Head of caudate nucleus (tissue), 42 donors: ENCODE measurements at regions not wholly inside any gene's neighbourhood (a gene's known extent, or its start where the extent isn't known, plus 50 kb on each side); places are given as distances from the start of the nearest gene placed in this dataset.

Experiments used
- DNase-seq, 42 donors: peaks; one replicate each; pipeline versions ENCODE4 v3.0.0 to v3.0.0-alpha.2; 2020 to 2021; ENCODE audit warnings: mixed read lengths in 7 of 42
- intact Hi-C: fragments of 100-400 bp; cut with DNase I; formaldehyde crosslinking; loops from one replicate; pipeline ENCODE4 v1.15.0; 2022

DNA sequence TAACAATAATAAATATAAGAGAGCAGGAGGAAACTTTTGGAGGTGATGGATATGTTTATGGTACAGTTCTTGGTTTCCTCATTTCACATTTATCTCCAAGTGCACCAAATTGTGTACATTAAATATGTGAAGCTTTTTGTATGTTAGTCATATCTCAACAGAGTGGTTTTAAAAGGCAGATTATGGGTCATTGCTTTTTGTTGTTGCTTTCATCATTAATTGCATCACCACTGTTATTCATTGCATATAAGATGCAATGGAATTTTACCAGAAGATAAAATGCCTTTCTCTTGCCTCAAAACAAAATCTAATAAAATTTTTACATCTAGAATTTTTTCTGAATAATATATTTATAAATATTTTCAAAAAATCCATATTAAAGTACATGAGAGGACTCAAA lies 1198.9 kb upstream of the GBE1 start:
- intact Hi-C loops, result no loop called here
- no peak for DNase-seq

DNA sequence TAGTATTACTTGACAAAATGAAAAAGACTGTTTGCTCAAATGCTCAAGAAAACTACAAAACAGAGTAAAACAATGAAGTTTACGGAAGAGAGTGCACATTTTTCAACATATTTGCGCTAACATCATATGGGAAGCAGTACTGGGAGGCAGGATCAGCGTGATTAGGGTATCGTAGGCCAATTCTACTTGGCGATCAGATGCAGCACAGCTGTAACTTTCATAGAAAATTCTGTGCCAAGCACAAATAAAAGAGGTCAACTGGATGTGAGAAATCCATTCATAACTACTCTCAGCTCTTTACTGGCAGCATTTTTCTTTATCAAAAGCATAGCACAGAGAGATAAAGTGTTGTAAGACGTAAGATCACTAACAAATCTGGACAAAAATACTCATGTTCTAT lies 1196.3 kb upstream of the GBE1 start:
- DNase-seq, result no peak

DNA sequence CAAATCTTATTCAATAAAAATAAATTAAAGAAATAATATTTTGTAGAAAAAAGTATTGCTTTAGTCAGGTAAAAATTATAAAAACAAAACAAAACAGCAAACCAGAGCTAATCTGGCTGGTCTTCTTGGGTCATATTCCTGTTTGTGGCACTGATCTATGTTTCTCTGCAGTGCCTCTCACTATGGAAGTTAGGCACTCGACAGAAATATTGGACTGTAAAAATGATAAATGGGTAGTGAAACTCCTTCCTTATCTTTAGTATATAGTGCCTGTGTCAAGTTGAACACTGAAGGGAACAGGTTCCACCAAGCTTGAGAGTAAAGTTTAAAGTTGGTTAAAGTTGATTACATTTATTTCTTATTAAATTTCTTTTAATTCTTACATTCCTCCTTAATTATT lies 1195.6 kb upstream of the GBE1 start:
- DNase-seq, result no peak
- intact Hi-C loops, result no loop called here

More for the DNA sequence above, 1196.3 kb upstream of the GBE1 start:
- intact Hi-C loops, result no loop called here

DNA sequence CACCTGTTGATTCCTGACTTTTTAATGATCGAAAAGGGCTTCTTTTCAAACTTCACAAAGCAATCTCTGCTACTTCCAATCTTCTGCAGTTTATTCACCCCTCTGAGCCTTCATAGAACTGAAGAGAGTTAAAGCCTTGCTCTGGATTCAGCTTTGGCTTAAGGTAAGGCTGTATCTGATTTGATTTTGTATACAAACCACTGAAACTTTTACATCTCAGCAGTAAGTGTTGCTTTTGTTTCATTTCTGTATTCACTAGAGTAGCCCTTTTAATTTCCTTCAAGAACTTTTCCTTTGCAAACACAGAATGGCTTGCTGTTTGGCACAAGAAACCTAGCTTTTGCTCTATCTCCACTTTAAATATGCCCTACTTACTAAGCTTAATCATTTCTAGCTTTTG lies 1193.0 kb upstream of the GBE1 start:
- no peak for DNase-seq
- intact Hi-C loops, result no loop called here

DNA sequence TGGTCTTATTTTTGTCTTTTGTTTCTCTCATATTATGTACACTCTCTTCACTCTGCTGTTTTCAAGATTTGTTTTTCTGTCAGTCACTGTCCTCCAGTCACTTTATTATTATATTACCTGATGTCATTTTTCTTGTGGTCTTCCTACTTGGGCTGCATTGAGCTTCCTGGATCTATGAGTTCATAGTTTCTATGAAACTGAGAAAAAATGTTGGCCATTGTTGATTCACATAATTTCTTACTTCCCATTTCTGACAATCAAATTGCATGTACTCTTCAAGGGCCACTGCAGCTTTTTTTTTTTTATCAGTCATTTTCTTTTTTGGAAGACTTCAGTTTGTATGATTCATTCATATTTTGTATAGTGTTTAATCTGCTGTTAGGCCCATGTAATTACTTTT lies 1180.6 kb upstream of the GBE1 start:
- no peak for DNase-seq
- intact Hi-C loops, result no loop called here

DNA sequence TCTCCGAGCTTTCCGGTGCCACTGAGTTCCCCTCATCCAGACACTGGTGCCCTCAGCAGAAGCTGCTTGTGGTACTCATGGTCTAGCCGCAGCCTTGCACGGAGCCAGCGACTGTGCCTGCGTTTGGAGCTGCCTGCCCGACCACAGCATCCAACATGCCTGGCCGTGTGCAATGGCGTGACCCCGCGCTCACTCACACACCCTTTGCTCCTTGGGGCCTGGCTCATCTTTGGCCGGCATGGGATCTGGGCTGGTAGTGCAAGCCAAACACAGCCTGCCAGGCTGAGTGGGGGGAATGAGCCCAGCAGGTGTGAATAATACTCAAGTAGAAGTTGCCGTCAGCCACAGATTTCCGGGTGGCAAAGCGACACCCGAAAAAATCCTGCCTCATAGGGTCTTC lies 1178.7 kb upstream of the GBE1 start:
- intact Hi-C loops, result no loop called here
- peak in 2 of 42 donors; percentile 4 to 28 for DNase-seq

DNA sequence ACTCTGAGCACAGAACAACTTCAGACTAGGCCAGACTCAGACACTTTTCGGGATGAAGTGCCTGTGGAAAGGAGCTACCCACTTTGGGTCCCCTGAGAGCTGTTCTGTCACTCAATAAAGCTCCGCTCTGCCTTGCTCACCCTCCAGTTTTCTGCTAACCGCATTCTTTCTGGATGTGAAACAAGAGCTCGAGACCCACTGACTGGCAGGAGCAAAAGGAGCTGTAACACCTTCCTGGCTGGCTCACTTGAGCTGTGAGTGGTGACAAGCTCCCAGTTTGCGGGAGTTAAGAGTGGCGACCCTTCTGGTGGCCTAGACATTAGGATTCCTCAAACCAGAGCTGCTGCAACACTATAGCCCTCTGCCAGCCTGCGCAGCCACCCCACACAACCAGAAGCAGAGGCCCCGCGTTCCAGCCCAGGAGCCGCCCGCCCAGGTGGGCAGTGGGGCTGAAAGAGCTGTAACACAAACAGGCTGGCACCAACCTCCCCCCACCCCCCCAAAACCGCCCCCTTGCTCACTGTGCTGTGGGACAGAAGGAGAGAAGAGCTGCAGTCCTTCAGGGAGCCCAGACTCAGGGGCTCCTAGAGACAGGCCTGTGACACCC lies 1178.1 kb upstream of the GBE1 start:
- intact Hi-C loops, result no loop called here
- DNase-seq, result peak in 1 of 42 donors; percentile 22

DNA sequence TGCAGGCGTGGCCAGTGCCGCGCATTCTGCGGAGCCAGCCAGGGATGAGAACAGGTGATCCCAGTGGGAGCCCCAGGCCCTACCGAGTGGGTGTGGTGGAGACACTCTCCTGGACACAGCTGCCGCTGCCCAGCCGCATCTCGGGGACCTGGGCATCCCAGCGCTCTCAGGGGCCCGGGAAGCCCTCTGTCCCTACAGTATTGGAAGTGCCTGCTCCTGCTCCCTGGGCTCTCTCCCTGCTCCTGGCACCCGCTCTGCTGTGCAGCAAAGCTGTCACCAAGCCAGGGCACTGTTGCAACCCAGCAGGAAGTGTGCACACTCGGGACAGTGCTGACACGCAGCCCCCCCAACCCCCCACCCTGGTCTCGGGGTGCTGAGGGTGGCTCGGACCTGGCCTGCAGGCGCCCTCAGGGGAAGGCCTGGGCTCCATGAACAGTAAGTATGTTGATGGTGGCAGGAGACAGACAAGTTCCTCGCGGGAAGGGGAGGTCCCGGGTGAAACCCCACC lies 1177.4 kb upstream of the GBE1 start:
- peak in 3 of 42 donors; percentile 5 to 26 (median 23) for DNase-seq
- intact Hi-C loops, result no loop called here

DNA sequence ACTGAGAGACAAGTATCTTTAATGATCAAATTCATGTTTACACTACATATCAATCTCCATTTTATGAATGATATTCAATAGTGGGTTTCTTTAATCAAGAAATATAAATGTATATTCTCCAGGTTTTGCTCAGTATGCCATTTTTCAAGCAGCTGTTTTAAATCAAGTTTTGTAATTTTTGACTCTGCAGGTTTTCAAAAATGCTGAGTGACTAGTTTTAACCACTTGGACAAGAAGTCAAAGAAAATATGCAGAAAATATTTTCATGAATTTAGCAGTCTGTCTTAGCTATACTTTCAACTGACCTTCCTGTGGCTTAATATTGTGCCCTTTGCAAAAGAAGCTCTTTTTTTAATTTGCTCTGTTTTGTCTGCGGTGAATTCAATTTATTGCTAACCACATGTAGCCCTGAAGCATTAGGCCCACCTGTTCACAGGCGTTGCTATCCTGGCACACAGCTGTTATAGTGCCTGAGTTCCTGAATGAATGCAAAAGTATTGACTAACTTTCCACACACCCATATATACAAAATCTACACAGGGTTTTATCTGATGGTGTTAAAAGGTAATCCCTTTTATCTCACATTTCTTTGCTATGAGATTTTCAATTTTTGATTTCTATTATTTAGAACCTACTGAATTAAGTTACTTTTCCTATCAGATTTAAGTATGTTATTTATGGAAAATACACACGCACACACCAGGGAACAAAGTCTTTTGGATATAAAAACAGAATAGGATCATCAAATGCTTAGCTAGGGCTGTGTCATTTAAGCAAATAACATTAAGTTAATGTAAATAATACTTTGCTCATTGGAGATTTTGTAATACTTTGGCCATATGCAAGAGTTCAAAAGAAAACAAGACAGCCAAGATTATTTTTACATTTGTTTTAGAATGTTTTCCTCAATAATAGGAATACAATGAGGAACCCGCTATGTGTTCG lies 1166.1 kb upstream of the GBE1 start:
- intact Hi-C loops, result no loop called here
- no peak for DNase-seq

DNA sequence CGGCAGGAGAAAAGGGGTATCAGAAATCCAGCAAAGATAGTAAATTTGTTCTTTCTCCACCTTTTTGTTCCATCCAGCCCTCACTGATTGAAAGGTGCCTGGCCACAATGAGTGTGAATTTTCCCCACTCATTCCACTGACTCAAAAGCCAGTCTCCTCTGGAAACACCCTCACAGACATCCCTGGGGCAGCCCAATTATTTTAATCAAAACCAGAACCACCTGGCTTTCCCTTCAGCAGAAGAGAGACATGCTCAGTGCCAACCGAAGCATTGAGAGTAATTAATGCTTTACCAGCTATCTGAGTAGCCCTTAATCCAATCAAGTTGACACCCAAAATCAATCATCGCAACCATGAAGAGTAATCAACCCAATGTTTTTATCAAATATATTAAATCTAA lies 1129.6 kb upstream of the GBE1 start:
- no peak for DNase-seq
- intact Hi-C loops, result no loop called here

DNA sequence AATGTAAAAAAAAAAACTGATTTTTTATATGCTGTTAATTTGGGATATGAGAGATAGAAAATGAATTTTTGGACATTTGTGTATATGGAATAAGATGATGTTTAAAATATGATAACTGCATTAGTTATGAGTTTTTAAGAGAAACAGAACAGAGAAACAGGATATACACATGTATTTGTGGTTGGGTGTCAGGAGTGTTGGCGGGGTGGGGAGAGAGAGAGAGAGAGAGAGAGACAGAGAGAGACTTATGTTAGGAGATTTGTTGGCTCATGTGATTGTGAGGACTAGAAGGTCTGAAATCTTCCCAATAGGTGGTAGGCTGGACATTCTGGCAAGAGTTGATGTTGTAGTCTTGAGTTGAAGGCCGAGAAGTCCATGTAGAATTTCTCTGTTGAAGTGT lies 1121.6 kb upstream of the GBE1 start:
- no peak for DNase-seq
- intact Hi-C loops, result no loop called here

DNA sequence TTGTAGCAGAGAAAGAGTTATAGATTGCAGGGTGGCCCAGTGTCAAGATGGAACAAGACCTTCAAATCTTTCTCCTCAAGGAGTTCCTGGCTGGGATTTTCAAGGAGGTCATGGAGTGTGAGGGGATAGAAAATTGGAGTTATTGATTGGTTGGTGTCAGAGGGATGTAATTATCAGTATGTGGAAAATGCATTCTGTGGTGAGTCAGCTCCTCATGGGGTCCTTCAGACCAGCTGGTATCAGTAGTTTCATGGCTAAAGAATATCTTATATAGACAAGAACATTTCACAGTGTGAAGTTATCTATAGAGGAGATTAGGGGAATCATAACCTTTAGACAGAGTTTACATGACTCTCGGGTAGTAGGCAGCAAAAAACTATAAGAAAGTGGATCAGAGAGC lies 1114.0 kb upstream of the GBE1 start:
- intact Hi-C loops, result no loop called here
- no peak for DNase-seq

DNA sequence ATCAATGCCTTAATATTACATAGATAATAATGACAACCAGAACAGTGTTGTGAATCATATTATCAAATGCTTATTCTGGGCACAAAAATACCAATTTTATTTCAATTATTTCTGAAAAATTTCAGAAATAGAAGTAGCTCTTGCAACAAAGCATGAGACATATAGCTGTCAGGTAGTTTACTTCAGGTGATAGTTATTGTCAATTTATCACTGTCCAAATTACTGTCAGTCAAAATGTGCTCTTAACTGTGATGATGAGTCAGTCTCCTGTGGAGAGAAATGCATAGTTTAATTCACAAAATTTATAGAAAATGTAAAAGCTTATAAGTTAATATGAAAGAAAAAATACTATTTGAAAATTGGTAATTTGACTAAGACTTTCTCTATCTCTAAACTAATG lies 1078.4 kb upstream of the GBE1 start:
- DNase-seq, result no peak
- intact Hi-C loops, result no loop called here

DNA sequence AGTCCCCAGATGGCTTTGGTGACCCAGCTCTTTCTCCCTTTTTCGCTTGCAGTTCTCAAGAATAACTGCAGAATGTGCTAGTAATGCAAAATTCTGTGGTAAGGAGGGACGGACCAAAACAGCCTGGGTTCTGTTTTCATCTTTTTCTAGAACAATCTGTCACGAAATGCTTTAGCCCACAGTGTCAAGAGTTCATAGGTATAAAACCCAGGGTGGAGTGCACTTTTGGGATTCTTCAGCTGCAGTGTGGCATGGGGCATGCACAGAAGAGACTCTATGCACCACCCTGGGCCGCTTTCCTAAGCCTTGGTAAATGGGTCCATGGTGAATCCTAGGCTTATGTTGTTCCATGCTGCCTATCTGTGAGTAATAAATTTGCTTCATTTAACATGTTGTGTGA lies 1072.7 kb upstream of the GBE1 start:
- intact Hi-C loops, result no loop called here
- no peak for DNase-seq

DNA sequence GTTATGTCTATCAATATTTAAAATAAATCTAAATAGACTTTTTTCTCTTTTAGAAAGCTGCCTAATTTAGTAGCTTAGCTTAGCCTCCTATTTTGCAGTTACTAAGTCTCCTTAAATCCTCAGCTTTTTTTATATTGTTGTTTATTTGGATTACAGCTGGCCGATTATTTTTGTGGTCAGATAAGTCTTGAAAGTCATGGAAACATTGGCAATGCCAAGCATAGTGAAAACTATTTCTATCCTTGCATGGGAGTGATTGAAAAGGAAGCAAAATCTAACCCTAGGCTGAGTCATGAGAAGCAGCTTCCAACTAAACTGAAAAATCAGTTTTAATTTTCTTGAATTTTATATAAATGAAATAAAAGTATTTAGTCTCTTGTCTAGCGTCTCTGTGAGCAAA lies 1063.0 kb upstream of the GBE1 start:
- DNase-seq, result no peak
- intact Hi-C loops, result no loop called here

DNA sequence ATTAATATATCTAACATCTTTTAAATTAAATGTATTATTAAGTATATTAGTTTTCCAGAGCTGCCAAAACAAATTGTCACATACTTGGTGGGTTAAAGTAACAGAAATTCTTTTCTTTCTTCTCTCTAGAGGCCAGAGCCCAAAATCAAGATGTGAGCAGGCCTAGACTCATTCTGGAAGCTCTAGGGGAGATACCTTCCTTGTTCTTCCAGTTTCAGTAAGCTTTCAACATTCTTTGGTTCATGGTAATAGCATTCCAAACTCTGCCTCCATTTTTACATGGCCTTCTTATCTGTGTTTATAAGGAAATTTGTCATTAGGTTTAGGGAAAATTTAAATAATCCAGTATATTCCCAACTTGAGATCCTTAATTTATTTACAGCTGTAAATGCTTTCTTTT lies 1054.6 kb upstream of the GBE1 start:
- intact Hi-C loops, result no loop called here
- DNase-seq, result no peak

DNA sequence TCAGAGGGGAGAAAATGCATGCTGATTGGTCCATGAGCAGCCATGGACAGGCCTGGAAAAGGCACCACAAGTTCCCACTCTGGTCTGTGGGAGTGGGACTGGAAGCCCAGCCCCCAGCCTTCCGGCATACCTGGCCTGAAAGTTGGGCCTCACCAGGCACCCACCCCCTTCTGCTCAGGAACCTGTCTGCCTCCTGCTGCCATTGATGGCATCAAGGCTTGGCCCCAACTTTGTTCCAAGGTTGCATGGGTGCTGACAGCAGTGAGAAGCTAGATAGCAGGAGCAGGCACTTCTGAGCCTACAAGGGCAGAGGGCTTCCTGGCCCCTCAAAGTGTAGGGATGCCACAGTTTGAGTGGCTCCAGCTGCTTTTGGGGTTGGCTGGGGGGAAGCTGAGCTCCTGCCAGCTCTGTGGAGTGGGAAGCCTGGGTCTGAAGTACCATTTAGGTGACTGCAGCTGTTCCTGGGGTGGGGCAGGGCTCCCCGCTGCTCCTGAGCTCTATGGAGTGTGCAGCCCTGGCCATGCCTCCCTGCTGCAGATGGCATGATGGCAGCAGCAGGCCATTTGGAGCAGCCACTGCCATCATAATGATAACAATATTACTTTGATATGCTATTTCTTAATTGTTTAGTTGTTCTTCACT lies 1054.1 kb upstream of the GBE1 start:
- no peak for DNase-seq
- intact Hi-C loops, result no loop called here

DNA sequence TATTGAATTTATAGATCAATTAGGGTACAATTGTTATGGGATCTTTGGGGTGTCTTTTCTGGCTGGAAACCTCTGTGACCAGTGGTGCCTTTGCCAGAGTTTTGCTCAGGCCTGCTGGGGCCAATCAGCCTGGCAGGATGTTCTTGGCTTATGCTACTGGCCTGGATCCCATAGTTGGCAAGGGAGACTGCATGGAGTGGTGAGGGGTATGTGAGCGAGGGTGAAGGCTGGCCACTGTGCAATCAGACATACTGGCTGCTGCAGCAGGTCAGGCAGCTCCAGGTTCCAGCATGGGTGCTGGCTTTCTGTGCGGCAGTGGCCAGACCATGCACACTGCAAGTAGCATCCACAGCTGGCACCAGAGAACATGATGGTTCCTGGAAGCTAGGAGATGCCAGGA lies 1053.2 kb upstream of the GBE1 start:
- DNase-seq, result no peak
- intact Hi-C loops, result no loop called here

DNA sequence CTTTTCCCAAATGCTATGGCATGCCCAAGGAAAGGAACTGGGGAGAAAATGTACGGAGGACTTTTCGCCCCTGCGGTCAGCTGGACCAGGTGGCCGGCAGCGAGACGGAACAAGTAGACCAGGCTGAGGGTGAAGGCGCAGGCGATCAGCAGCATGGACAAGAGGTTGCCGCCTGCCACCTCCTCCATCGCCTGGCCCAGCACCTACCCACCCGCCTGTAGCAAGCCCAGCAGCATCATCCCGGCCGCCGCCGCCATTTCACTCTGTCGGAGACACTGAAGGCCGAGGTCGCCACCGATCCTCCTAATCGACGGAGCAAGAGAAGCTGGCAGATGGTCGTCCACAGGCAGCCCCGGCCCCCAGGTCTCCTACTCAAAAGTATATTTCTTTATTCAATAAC lies 1046.3 kb upstream of the GBE1 start:
- DNase-seq, result no peak
- intact Hi-C loops, result no loop called here

DNA sequence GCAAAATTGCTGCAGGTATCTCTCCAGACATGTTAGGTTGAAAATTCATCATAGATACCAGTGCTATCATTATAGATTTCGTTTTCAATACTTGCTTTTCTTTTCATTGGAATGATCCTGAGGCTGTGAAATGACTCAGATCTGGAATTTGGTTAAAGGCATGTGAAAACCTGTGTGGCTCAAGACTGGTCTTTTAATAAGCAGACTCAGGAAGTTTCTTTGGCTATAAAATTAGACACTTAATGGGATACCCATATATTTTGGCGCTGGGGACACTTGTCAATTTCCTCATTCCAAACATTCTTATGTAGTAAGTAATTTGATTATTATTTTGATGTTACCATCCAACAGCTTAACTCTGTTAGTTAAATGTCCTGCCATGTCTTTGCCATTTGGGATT lies 1041.1 kb upstream of the GBE1 start:
- no peak for DNase-seq
- intact Hi-C loops, result no loop called here
